ENCODE measurements at regions not wholly inside any gene's neighbourhood (a gene's known extent, or its start where the extent isn't known, plus 50 kb on each side); places are given as distances from the start of the nearest gene placed in this dataset.

DNA sequence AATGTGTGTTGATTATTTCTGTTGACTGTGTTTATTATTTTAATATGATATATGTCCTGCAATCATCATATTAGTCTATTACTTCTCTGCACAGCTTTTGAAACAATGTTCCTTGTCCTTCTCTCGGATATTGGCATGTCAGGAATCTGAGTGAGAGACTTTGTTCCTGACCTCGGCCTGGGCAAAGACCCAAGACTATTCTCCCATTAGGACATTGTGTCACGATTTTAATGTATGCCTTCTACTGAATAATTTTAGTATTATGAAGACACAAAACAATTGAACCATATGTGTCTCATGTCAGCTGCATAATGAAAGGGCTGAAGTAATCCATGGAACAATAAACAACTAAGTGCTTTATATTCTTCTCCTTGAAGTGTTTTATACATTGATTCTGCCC lies 580.8 kb upstream of the TENM3 start (continued):
- TF ChIP-seq, protein P1, sequence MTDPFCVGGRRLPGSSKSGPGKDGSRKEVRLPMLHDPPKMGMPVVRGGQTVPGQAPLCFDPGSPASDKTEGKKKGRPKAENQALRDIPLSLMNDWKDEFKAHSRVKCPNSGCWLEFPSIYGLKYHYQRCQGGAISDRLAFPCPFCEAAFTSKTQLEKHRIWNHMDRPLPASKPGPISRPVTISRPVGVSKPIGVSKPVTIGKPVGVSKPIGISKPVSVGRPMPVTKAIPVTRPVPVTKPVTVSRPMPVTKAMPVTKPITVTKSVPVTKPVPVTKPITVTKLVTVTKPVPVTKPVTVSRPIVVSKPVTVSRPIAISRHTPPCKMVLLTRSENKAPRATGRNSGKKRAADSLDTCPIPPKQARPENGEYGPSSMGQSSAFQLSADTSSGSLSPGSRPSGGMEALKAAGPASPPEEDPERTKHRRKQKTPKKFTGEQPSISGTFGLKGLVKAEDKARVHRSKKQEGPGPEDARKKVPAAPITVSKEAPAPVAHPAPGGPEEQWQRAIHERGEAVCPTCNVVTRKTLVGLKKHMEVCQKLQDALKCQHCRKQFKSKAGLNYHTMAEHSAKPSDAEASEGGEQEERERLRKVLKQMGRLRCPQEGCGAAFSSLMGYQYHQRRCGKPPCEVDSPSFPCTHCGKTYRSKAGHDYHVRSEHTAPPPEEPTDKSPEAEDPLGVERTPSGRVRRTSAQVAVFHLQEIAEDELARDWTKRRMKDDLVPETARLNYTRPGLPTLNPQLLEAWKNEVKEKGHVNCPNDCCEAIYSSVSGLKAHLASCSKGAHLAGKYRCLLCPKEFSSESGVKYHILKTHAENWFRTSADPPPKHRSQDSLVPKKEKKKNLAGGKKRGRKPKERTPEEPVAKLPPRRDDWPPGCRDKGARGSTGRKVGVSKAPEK (CRISPR knock-in tag; IDR thresholded peaks at IDR 0.05; ENCODE audit: borderline replicate concordance), result no peak
- TF ChIP-seq, protein P2, sequence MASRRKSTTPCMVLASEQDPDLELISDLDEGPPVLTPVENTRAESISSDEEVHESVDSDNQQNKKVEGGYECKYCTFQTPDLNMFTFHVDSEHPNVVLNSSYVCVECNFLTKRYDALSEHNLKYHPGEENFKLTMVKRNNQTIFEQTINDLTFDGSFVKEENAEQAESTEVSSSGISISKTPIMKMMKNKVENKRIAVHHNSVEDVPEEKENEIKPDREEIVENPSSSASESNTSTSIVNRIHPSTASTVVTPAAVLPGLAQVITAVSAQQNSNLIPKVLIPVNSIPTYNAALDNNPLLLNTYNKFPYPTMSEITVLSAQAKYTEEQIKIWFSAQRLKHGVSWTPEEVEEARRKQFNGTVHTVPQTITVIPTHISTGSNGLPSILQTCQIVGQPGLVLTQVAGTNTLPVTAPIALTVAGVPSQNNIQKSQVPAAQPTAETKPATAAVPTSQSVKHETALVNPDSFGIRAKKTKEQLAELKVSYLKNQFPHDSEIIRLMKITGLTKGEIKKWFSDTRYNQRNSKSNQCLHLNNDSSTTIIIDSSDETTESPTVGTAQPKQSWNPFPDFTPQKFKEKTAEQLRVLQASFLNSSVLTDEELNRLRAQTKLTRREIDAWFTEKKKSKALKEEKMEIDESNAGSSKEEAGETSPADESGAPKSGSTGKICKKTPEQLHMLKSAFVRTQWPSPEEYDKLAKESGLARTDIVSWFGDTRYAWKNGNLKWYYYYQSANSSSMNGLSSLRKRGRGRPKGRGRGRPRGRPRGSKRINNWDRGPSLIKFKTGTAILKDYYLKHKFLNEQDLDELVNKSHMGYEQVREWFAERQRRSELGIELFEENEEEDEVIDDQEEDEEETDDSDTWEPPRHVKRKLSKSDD (CRISPR knock-in tag; IDR thresholded peaks at IDR 0.05; ENCODE audit: low read depth), result no peak
- TF ChIP-seq ZNF703 (CRISPR knock-in tag; IDR thresholded peaks at IDR 0.05; ENCODE audit: borderline replicate concordance) (no peak), HOXA9 (CRISPR knock-in tag; IDR thresholded peaks at IDR 0.05; ENCODE audit: borderline replicate concordance) (no peak)

DNA sequence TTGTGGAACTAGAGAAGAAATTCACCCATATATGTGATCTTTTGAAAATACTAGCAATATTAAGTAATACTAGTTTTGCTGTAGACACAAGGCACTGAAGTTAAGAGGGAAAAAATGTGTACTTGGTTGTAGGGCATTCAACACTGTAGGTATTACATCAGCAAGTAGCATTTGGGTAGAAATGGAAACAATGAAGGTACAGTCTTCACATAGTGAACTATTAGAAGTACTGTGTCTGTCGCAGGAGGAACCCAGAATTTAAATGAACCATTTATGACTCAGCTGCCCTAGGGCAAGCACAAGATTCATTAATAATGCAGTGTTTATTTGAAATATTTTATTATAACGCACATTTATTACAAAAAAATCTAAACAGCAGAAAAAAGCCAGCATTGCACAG lies 572.7 kb upstream of the TENM3 start:
- in situ Hi-C loops (cut with HindIII; ENCODE audit: extremely low pct_ligation_motif_present, low pct_unique_long_range_greater_than_20kb) (no loop called here), intact Hi-C loops (cut with micrococcal nuclease; ENCODE audit: unreplicated experiment) (no loop called here)
- 30% methylated on average over 2 of the region's 2 CpGs for WGBS (ENCODE audit: low lambda C conversion rate)
- no TSS peak for BruUV-seq (replicated peaks)
- no peaks in the 10 kb centered on the region for H3K79me2 ChIP-seq (ENCODE audit: insufficient read depth, low read length)
- FAIRE-seq, result no peak
- H3K36me3 ChIP-seq (replicated peaks in 1 of 2; ENCODE audit: control insufficient read depth in 1 of 2, insufficient read depth in 2 of 2, low read length in 2 of 2), result no peaks in the 10 kb centered on the region
- no peaks in the 10 kb centered on the region for H4K20me1 ChIP-seq (ENCODE audit: insufficient read depth, low read length)
- H3K9ac ChIP-seq (ENCODE audit: insufficient read depth, low read depth, low read length), result no peak overlapping the region
- TF ChIP-seq, protein P2 (CRISPR knock-in tag; IDR thresholded peaks at IDR 0.05; ENCODE audit: low read depth), result no peak
- TF ChIP-seq, protein P3, sequence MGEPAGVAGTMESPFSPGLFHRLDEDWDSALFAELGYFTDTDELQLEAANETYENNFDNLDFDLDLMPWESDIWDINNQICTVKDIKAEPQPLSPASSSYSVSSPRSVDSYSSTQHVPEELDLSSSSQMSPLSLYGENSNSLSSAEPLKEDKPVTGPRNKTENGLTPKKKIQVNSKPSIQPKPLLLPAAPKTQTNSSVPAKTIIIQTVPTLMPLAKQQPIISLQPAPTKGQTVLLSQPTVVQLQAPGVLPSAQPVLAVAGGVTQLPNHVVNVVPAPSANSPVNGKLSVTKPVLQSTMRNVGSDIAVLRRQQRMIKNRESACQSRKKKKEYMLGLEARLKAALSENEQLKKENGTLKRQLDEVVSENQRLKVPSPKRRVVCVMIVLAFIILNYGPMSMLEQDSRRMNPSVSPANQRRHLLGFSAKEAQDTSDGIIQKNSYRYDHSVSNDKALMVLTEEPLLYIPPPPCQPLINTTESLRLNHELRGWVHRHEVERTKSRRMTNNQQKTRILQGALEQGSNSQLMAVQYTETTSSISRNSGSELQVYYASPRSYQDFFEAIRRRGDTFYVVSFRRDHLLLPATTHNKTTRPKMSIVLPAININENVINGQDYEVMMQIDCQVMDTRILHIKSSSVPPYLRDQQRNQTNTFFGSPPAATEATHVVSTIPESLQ (CRISPR knock-in tag; conservative IDR thresholded peaks at IDR 0.05), result no peak
- TF ChIP-seq BRCA1 (CRISPR knock-in tag; IDR thresholded peaks at IDR 0.05), result no peak
- ChIA-PET POLR2A (no interaction called here), CTCF (ENCODE audit: low intra/inter-chr PET ratio, low total read pairs) (no interaction called here)
- no peaks in the 10 kb centered on the region for H3K9me3 ChIP-seq (ENCODE audit: low read length)
- no peak overlapping the region for H2AFZ ChIP-seq (ENCODE audit: low read length)
- no peak for DNase-seq (ENCODE audit: low spot score)
- no peaks in the 10 kb centered on the region for H3K27me3 ChIP-seq (ENCODE audit: control insufficient read depth in 1 of 2, insufficient read depth in 2 of 2, low read length in 2 of 2)
- no peak overlapping the region for H3K4me2 ChIP-seq (ENCODE audit: low read depth, low read length)
- H3K4me1 ChIP-seq (ENCODE audit: insufficient read depth, low read length), result no peaks in the 10 kb centered on the region
- no peak for ATAC-seq
- no peak overlapping the region for H3K27ac ChIP-seq (ENCODE audit: extremely low read length, insufficient read depth, low read length)
- no peak overlapping the region for H3K4me3 ChIP-seq (replicated peaks in 1 of 3; ENCODE audit: insufficient read depth in 1 of 3, low read depth in 2 of 3, low read length in 3 of 3)

Measured in HepG2 (cell line).